Right lobe of liver (tissue), 4 donors: ENCODE measurements at regions not wholly inside any gene's neighbourhood (a gene's known extent, or its start where the extent isn't known, plus 50 kb on each side); places are given as distances from the start of the nearest gene placed in this dataset.

Experiments used
- POLR2A ChIP-seq: fragments of 450-650 bp; IDR thresholded peaks from one replicate; pipeline ENCODE4 v1.6.1; 2017; ENCODE audit warnings: antibody characterized with exemption, mild to moderate bottlenecking
- TF ChIP-seq, protein P1 (sequence below), 4 donors: fragments of 200-600 bp in 3 of 4; fragments of 450-650 bp in 1 of 4; IDR thresholded peaks; one replicate each; pipeline versions ENCODE4 v1.5.1 to v1.8.0; 2016 to 2022; ENCODE audit warnings: antibody characterized with exemption in 4 of 4, mild to moderate bottlenecking in 2 of 4
- donor health status: DM: no; HTN: no; CAD: no.
- donor health status: DM: no; HTN: no; CAD: no.
- donor health status: DM: no; HTN: yes; CAD: no.

DNA sequence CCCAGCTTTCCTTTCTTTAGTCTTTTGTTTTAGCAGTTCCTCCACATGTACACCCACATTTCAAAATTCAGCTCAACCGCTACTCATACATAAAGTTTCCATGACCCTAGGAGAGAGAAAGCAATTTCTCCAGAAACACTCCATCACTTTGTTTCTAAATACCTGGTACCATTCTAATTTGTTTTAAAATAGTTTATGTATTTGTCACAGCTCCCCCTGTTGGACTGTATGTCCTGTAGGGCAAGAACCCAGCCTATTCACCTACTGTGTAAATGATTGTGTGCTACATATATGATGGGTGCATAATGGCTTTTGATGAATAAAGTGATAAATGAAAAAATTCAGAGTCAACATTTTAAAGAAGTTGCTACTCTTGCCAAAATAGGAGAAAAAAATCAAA is 139.1 kb downstream of the COX7C start:
- TF ChIP-seq, protein P1, sequence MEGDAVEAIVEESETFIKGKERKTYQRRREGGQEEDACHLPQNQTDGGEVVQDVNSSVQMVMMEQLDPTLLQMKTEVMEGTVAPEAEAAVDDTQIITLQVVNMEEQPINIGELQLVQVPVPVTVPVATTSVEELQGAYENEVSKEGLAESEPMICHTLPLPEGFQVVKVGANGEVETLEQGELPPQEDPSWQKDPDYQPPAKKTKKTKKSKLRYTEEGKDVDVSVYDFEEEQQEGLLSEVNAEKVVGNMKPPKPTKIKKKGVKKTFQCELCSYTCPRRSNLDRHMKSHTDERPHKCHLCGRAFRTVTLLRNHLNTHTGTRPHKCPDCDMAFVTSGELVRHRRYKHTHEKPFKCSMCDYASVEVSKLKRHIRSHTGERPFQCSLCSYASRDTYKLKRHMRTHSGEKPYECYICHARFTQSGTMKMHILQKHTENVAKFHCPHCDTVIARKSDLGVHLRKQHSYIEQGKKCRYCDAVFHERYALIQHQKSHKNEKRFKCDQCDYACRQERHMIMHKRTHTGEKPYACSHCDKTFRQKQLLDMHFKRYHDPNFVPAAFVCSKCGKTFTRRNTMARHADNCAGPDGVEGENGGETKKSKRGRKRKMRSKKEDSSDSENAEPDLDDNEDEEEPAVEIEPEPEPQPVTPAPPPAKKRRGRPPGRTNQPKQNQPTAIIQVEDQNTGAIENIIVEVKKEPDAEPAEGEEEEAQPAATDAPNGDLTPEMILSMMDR (IDR thresholded peaks at IDR 0.05) = no peak
- TF ChIP-seq POLR2A = no peak
